DMS 273 treated with DMSO at 0.1 percent for 48 hours (cell line): ENCODE measurements at regions not wholly inside any gene's neighbourhood (a gene's known extent, or its start where the extent isn't known, plus 50 kb on each side); places are given as distances from the start of the nearest gene placed in this dataset.

ENCODE experiments used
- DNase-seq: peaks from one replicate; lab custom pipeline; 2025; lab: John Stamatoyannopoulos, UW

GRCh38 chr13:50685491-50685890, 158.0 kb downstream of the DLEU7 start:
- peak; percentile 35 for DNase-seq

- no peak for DNase-seq
Observed at GRCh38 chr13:50685956-50686355, 157.5 kb downstream of the DLEU7 start.

- no peak for DNase-seq
Observed at GRCh38 chr13:50686551-50686950, 156.9 kb downstream of the DLEU7 start.

GRCh38 chr13:50687545-50687944, 155.9 kb downstream of the DLEU7 start:
- no peak for DNase-seq

- DNase-seq, result peak; percentile 5
Observed at GRCh38 chr13:50690006-50690405, 153.5 kb downstream of the DLEU7 start.

GRCh38 chr13:50691176-50691680, 152.3 kb downstream of the DLEU7 start:
- no peak for DNase-seq

- no peak for DNase-seq
Observed at GRCh38 chr13:50691681-50692263, 151.7 kb downstream of the DLEU7 start.

- DNase-seq, result no peak
Observed at GRCh38 chr13:50692396-50692915, 151.0 kb downstream of the DLEU7 start.

- DNase-seq, result no peak
Observed at GRCh38 chr13:50693727-50694126, 149.8 kb downstream of the DLEU7 start.

- no peak for DNase-seq
Observed at GRCh38 chr13:50697746-50698539, 145.5 kb downstream of the DLEU7 start.

GRCh38 chr13:50699874-50700663, 143.4 kb downstream of the DLEU7 start:
- no peak for DNase-seq

- no peak for DNase-seq
Observed at GRCh38 chr13:50700664-50701305, 142.7 kb downstream of the DLEU7 start.

GRCh38 chr13:50701469-50701868, 142.0 kb downstream of the DLEU7 start:
- no peak for DNase-seq

- no peak for DNase-seq
Observed at GRCh38 chr13:50706505-50706904, 137.0 kb downstream of the DLEU7 start.

GRCh38 chr13:50707628-50708027, 135.9 kb downstream of the DLEU7 start:
- no peak for DNase-seq

GRCh38 chr13:50708461-50708860, 135.0 kb downstream of the DLEU7 start:
- no peak for DNase-seq

- DNase-seq, result no peak
Observed at GRCh38 chr13:50709058-50709457, 134.4 kb downstream of the DLEU7 start.

GRCh38 chr13:50711131-50711815, 132.2 kb downstream of the DLEU7 start:
- DNase-seq, result no peak

- DNase-seq, result peak; percentile 16
Observed at GRCh38 chr13:50711996-50712395, 131.5 kb downstream of the DLEU7 start.

- DNase-seq, result peak; percentile 29
Observed at GRCh38 chr13:50712456-50712855, 131.0 kb downstream of the DLEU7 start.

- DNase-seq, result peak; percentile 76
Observed at GRCh38 chr13:50712881-50713280, 130.6 kb downstream of the DLEU7 start.
